Esophagus muscularis mucosa (tissue), 4 donors: ENCODE measurements at regions not wholly inside any gene's neighbourhood (a gene's known extent, or its start where the extent isn't known, plus 50 kb on each side); places are given as distances from the start of the nearest gene placed in this dataset.

Experiments used
- EP300 ChIP-seq: sonication (generic); formaldehyde crosslinking; IDR thresholded peaks from one replicate; pipeline ENCODE4 v1.6.1; 2017; ENCODE audit warnings: antibody characterized with exemption
- POLR2A ChIP-seq: fragments of 450-650 bp; IDR thresholded peaks from one replicate; pipeline ENCODE4 v1.6.1; 2017; ENCODE audit warnings: antibody characterized with exemption, moderate library complexity, mild to moderate bottlenecking, low read depth
- POLR2AphosphoS5 ChIP-seq, 2 donors: sonication (generic); formaldehyde crosslinking; IDR thresholded peaks; one replicate each; pipeline ENCODE4 v1.6.1; 2017; ENCODE audit warnings: antibody characterized with exemption in 2 of 2
- TF ChIP-seq, protein P1 (sequence below), 3 experiments: fragments of 200-600 bp in 2 of 3; fragments of 450-650 bp in 1 of 3; sonication (generic) in 2 of 3; IDR thresholded peaks; one replicate each; pipeline ENCODE4 v1.5.1; 2017 to 2019; ENCODE audit warnings: antibody characterized with exemption in 3 of 3, mild to moderate bottlenecking in 2 of 3, moderate library complexity in 1 of 3

DNA sequence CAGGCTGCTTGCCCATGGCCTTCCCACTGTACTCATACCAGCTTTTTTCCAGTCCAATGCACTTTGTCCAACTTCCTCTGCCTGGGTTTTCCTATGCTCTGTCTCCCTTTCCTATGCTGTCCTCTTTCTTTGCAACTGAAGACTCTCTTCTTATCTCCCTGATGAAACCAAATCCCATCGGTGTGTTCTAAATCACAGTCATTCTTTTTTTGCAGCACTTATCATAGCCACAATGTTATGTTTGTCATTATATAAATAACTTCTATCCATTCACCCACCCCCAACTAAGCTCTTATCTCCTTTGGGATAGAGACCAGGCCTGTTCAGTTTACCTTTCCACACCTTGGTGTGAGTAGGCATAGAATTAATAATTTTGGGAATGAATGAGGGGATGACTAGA, 121.0 kb downstream of the GPX5 start:
- TF ChIP-seq, protein P1, sequence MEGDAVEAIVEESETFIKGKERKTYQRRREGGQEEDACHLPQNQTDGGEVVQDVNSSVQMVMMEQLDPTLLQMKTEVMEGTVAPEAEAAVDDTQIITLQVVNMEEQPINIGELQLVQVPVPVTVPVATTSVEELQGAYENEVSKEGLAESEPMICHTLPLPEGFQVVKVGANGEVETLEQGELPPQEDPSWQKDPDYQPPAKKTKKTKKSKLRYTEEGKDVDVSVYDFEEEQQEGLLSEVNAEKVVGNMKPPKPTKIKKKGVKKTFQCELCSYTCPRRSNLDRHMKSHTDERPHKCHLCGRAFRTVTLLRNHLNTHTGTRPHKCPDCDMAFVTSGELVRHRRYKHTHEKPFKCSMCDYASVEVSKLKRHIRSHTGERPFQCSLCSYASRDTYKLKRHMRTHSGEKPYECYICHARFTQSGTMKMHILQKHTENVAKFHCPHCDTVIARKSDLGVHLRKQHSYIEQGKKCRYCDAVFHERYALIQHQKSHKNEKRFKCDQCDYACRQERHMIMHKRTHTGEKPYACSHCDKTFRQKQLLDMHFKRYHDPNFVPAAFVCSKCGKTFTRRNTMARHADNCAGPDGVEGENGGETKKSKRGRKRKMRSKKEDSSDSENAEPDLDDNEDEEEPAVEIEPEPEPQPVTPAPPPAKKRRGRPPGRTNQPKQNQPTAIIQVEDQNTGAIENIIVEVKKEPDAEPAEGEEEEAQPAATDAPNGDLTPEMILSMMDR (IDR thresholded peaks at IDR 0.05): no peak
- TF ChIP-seq POLR2A (no peak), POLR2AphosphoS5 (IDR thresholded peaks at IDR 0.05) (no peak), EP300 (no peak)
